ENCODE measurements at regions not wholly inside any gene's neighbourhood (a gene's known extent, or its start where the extent isn't known, plus 50 kb on each side); places are given as distances from the start of the nearest gene placed in this dataset.

DNA sequence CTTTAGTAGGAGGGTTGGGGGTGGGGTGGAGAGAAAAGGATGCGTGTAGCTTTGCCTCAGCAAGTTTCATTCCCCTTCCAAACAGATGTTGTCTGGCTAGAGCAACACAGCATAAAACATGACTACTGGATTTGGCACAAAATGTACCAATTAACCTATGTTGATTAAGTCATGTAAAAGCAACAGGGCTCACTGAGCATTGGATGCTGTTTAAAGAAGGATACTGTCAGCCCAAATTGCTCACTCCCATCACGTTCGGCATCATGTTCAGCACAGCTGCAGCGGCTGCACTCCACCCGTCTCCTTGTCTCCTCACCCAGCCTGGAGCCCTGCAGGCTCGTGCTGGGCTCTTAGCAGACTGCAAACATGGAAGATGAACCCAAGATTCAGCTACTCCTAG lies 77.5 kb downstream of the DLEU7 start:
- TF ChIP-seq, protein P1, sequence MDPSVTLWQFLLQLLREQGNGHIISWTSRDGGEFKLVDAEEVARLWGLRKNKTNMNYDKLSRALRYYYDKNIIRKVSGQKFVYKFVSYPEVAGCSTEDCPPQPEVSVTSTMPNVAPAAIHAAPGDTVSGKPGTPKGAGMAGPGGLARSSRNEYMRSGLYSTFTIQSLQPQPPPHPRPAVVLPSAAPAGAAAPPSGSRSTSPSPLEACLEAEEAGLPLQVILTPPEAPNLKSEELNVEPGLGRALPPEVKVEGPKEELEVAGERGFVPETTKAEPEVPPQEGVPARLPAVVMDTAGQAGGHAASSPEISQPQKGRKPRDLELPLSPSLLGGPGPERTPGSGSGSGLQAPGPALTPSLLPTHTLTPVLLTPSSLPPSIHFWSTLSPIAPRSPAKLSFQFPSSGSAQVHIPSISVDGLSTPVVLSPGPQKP (IDR thresholded peaks at IDR 0.05; ENCODE audit: borderline replicate concordance, low read depth, low read length) = no peak
- TF ChIP-seq, protein P2, sequence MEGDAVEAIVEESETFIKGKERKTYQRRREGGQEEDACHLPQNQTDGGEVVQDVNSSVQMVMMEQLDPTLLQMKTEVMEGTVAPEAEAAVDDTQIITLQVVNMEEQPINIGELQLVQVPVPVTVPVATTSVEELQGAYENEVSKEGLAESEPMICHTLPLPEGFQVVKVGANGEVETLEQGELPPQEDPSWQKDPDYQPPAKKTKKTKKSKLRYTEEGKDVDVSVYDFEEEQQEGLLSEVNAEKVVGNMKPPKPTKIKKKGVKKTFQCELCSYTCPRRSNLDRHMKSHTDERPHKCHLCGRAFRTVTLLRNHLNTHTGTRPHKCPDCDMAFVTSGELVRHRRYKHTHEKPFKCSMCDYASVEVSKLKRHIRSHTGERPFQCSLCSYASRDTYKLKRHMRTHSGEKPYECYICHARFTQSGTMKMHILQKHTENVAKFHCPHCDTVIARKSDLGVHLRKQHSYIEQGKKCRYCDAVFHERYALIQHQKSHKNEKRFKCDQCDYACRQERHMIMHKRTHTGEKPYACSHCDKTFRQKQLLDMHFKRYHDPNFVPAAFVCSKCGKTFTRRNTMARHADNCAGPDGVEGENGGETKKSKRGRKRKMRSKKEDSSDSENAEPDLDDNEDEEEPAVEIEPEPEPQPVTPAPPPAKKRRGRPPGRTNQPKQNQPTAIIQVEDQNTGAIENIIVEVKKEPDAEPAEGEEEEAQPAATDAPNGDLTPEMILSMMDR (conservative IDR thresholded peaks at IDR 0.05; ENCODE audit: low read depth, low read length) = no peak
- no peak for TF ChIP-seq POLR2A (IDR thresholded peaks at IDR 0.05; ENCODE audit: low read depth, low read length)
- no peak for TF ChIP-seq RFX5 (IDR thresholded peaks at IDR 0.05; ENCODE audit: low read depth, low read length)
- no peak for TF ChIP-seq MAZ (IDR thresholded peaks at IDR 0.05; ENCODE audit: borderline replicate concordance, low read depth, low read length)
- TF ChIP-seq, protein P3, sequence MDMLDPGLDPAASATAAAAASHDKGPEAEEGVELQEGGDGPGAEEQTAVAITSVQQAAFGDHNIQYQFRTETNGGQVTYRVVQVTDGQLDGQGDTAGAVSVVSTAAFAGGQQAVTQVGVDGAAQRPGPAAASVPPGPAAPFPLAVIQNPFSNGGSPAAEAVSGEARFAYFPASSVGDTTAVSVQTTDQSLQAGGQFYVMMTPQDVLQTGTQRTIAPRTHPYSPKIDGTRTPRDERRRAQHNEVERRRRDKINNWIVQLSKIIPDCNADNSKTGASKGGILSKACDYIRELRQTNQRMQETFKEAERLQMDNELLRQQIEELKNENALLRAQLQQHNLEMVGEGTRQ (IDR thresholded peaks at IDR 0.05; ENCODE audit: low read depth, low read length) = no peak
- no peak for TF ChIP-seq NFE2L2 (IDR thresholded peaks at IDR 0.05; ENCODE audit: low read depth, low read length)
- no peak for TF ChIP-seq RCOR1 (IDR thresholded peaks at IDR 0.05; ENCODE audit: insufficient replicate concordance, low read length)
- no peak for TF ChIP-seq CEBPB (IDR thresholded peaks at IDR 0.05; ENCODE audit: low read depth, low read length)
- TF ChIP-seq BHLHE40 (IDR thresholded peaks at IDR 0.05; ENCODE audit: low read depth, low read length) = no peak
- no peak for TF ChIP-seq RAD21 (IDR thresholded peaks at IDR 0.05; ENCODE audit: low read length)
